SHP77 treated with DMSO at 0.1 percent for 48 hours (cell line): ENCODE measurements at regions not wholly inside any gene's neighbourhood (a gene's known extent, or its start where the extent isn't known, plus 50 kb on each side); places are given as distances from the start of the nearest gene placed in this dataset.
"Not testable (repeated sequence)": the region's sequence is repeated elsewhere in the genome, so short reads cannot be mapped to it uniquely, and the experiment has no call there.

Source experiments
- DNase-seq: peaks from one replicate; lab custom pipeline; 2025; lab: John Stamatoyannopoulos, UW

- no peak for DNase-seq
Measured at GRCh38 chr10:84571146-84571545, 242.8 kb downstream of the CCSER2 start.

GRCh38 chr10:84574102-84574501 lies 245.7 kb downstream of the CCSER2 start:
- DNase-seq: no peak

- no peak for DNase-seq
Measured at GRCh38 chr10:84581976-84582375, 253.6 kb downstream of the CCSER2 start.

GRCh38 chr10:84583501-84583900 lies 255.1 kb downstream of the CCSER2 start:
- DNase-seq: no peak

- DNase-seq: no peak
Measured at GRCh38 chr10:84587789-84588188, 259.4 kb downstream of the CCSER2 start.

GRCh38 chr10:84588426-84588825 lies 260.0 kb downstream of the CCSER2 start:
- DNase-seq: no peak

GRCh38 chr10:84588971-84589370 lies 260.6 kb downstream of the CCSER2 start:
- no peak for DNase-seq

GRCh38 chr10:84589526-84590205 lies 261.3 kb downstream of the CCSER2 start:
- DNase-seq: no peak

- DNase-seq: no peak
Measured at GRCh38 chr10:84590327-84591193, 262.2 kb downstream of the CCSER2 start.

GRCh38 chr10:84593506-84593905 lies 265.1 kb downstream of the CCSER2 start:
- DNase-seq: no peak

GRCh38 chr10:84596585-84596984 lies 268.2 kb downstream of the CCSER2 start:
- no peak for DNase-seq

GRCh38 chr10:84599254-84599653 lies 270.9 kb downstream of the CCSER2 start:
- DNase-seq: no peak

GRCh38 chr10:84600947-84601346 lies 272.6 kb downstream of the CCSER2 start:
- no peak for DNase-seq

- DNase-seq: not testable (repeated sequence)
Measured at GRCh38 chr10:84602543-84602942, 274.2 kb downstream of the CCSER2 start.

GRCh38 chr10:84603971-84604370 lies 275.6 kb downstream of the CCSER2 start:
- DNase-seq: no peak

GRCh38 chr10:84605802-84606201 lies 277.4 kb downstream of the CCSER2 start:
- DNase-seq: no peak

- DNase-seq: no peak
Measured at GRCh38 chr10:84606428-84606827, 278.0 kb downstream of the CCSER2 start.

GRCh38 chr10:84607044-84607443 lies 278.7 kb downstream of the CCSER2 start:
- DNase-seq: no peak

- no peak for DNase-seq
Measured at GRCh38 chr10:84607523-84607922, 279.1 kb downstream of the CCSER2 start.

GRCh38 chr10:84608126-84608525 lies 279.7 kb downstream of the CCSER2 start:
- DNase-seq: no peak

- peak; percentile 39 for DNase-seq
Measured at GRCh38 chr10:84613336-84614021, 285.1 kb downstream of the CCSER2 start.

- DNase-seq: no peak
Measured at GRCh38 chr10:84626397-84627087, 298.2 kb downstream of the CCSER2 start.
